A673 (cell line): ENCODE measurements at regions not wholly inside any gene's neighbourhood (a gene's known extent, or its start where the extent isn't known, plus 50 kb on each side); places are given as distances from the start of the nearest gene placed in this dataset.
A peak's percentile ranks its signal among the peaks of the same experiment; 100 is the strongest.

Source experiments
- BruUV-seq: library from RNA; stranded (reverse); fragments of 400-500 nt; replicated peaks from 2 replicates; lab custom pipeline; 2021; lab: Mats Ljungman, UMichigan
- CTCF ChIA-PET: fragments of 300-600 bp; sonication (Branson Sonifier 250); formaldehyde crosslinking; loops from one replicate; lab custom pipeline; 2022; ENCODE audit warnings: antibody characterized with exemption; lab: Charles Lee
- POLR2A ChIA-PET: fragments of 300-600 bp; sonication (Branson Sonifier 250); formaldehyde crosslinking; loops from one replicate; lab custom pipeline; 2022; ENCODE audit warnings: antibody characterized with exemption; ENCODE audit not compliant: low non-redundant PET; lab: Charles Lee
- DNase-seq: peaks from one replicate; pipeline ENCODE4 v3.0.0-alpha.2; 2015; ENCODE audit warnings: low spot score
- H3K27ac ChIP-seq: fragments of 200-600 bp; sonication (generic); 2 replicates; pipeline ENCODE4 v1.5.1; 2016; ENCODE audit warnings: mixed run types, low read depth, mild to moderate bottlenecking, mixed read lengths, antibody characterized with exemption, low read length; ENCODE audit not compliant: poor library complexity, severe bottlenecking
- H3K27me3 ChIP-seq: fragments of 200-600 bp; sonication (generic); replicated peaks from 2 replicates; pipeline ENCODE4 v1.6.1; 2017; ENCODE audit warnings: mixed run types, low read depth, mild to moderate bottlenecking, mixed read lengths, antibody characterized with exemption, low read length; ENCODE audit not compliant: insufficient read depth, poor library complexity
- H3K36me3 ChIP-seq: fragments of 200-600 bp; sonication (generic); 2 replicates; pipeline ENCODE4 v1.6.1; 2016; ENCODE audit warnings: mixed run types, mild to moderate bottlenecking, mixed read lengths, antibody characterized with exemption, low read length; ENCODE audit not compliant: insufficient read depth, poor library complexity, severe bottlenecking
- H3K4me1 ChIP-seq: fragments of 200-600 bp; sonication (generic); 2 replicates; pipeline ENCODE4 v1.6.1; 2017; ENCODE audit warnings: mixed run types, mild to moderate bottlenecking, mixed read lengths, antibody characterized with exemption, low read length; ENCODE audit not compliant: insufficient read depth, poor library complexity, severe bottlenecking
- H3K4me3 ChIP-seq: fragments of 200-600 bp; sonication (generic); 2 replicates; pipeline ENCODE4 v1.5.1; 2016; ENCODE audit warnings: low read depth, mixed run types, mild to moderate bottlenecking, mixed read lengths, low read length; ENCODE audit not compliant: poor library complexity, severe bottlenecking
- H3K9me3 ChIP-seq: fragments of 200-600 bp; sonication (generic); 2 replicates; pipeline ENCODE4 v1.6.1; 2016; ENCODE audit warnings: mixed run types, low read depth, mild to moderate bottlenecking, mixed read lengths, antibody characterized with exemption, low read length; ENCODE audit not compliant: poor library complexity, severe bottlenecking
- EZH2 ChIP-seq: fragments of 200-600 bp; sonication (generic); IDR thresholded peaks from 2 replicates; pipeline ENCODE4 v1.6.1; 2017; ENCODE audit warnings: borderline replicate concordance, low read depth, mild to moderate bottlenecking, mixed read lengths, antibody characterized with exemption, low read length; ENCODE audit not compliant: poor library complexity, severe bottlenecking
- intact Hi-C: fragments of 100-400 bp; cut with micrococcal nuclease; formaldehyde crosslinking; loops from one replicate; pipeline ENCODE4 v1.10.0; 2022; ENCODE audit not compliant: unreplicated experiment
- TF ChIP-seq, protein P1 (sequence below): fragments of 300-800, 200-600 bp; sonication (generic); conservative IDR thresholded peaks from 2 replicates; pipeline ENCODE4 v1.5.1; 2017; ENCODE audit warnings: low read depth, mild to moderate bottlenecking, antibody characterized with exemption, low read length, moderate library complexity, mixed read lengths

DNA sequence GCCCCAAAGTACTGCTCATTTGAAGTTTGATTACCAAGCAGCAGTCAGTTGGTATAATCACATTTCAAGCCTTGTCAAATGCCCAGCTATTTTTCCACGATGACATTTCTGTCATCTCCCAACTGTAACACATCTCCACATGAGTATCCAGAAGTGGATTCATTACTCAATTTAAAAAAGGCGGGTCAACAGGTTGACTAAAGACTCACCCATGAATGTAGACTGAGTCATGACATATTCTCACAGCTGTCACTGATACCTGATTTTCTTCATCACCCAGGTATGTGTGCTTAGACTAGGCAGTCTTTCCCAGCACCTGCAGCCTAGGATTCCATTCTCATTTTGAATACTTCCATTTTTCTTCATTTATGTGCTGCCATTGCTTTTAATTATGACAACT, 75.1 kb upstream of the DBX2 start:
- no peak overlapping the region for H3K4me3 ChIP-seq
- ChIA-PET POLR2A (no interaction called here), CTCF (no interaction called here)
- peaks cover 5% of the 10 kb centered on the region for H3K4me1 ChIP-seq
- H3K9me3 ChIP-seq: no peaks in the 10 kb centered on the region
- no peak overlapping the region for H3K27ac ChIP-seq
- no peaks in the 10 kb centered on the region for H3K27me3 ChIP-seq
- DNase-seq: no peak
- BruUV-seq: no TSS peak
- no peaks in the 10 kb centered on the region for H3K36me3 ChIP-seq
- TF ChIP-seq EZH2: no peak
- TF ChIP-seq, protein P1, sequence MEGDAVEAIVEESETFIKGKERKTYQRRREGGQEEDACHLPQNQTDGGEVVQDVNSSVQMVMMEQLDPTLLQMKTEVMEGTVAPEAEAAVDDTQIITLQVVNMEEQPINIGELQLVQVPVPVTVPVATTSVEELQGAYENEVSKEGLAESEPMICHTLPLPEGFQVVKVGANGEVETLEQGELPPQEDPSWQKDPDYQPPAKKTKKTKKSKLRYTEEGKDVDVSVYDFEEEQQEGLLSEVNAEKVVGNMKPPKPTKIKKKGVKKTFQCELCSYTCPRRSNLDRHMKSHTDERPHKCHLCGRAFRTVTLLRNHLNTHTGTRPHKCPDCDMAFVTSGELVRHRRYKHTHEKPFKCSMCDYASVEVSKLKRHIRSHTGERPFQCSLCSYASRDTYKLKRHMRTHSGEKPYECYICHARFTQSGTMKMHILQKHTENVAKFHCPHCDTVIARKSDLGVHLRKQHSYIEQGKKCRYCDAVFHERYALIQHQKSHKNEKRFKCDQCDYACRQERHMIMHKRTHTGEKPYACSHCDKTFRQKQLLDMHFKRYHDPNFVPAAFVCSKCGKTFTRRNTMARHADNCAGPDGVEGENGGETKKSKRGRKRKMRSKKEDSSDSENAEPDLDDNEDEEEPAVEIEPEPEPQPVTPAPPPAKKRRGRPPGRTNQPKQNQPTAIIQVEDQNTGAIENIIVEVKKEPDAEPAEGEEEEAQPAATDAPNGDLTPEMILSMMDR: no peak
- intact Hi-C loops: no loop called here

DNA sequence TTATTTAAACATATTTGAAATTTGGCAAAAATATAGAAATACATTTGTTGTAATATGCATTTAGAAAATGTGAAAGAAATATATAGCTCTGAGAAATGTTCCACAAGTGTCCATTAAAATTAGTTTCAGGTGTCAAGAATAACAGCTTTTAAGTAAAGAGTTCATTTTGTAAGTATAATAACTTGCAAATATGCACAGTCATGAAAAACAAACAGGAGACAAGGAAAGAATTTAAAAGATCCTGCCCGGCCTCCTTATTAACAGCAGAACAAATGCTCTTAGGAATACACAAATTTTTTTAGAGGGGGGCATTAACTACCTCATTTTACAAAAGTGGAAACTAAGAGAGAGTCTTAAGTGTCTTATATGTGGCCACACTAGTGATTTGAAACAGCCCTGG, 77.7 kb upstream of the DBX2 start:
- TF ChIP-seq EZH2: no peak
- TF ChIP-seq, protein P1: no peak
- Histone ChIP-seq H3K9me3 (no peaks in the 10 kb centered on the region), H3K27ac (no peak overlapping the region), H3K4me3 (no peak overlapping the region), H3K4me1 (no peaks in the 10 kb centered on the region), H3K27me3 (no peaks in the 10 kb centered on the region), H3K36me3 (no peaks in the 10 kb centered on the region)
- intact Hi-C loops: no loop called here
- no peak for DNase-seq
- ChIA-PET CTCF (no interaction called here), POLR2A (no interaction called here)
- no TSS peak for BruUV-seq

DNA sequence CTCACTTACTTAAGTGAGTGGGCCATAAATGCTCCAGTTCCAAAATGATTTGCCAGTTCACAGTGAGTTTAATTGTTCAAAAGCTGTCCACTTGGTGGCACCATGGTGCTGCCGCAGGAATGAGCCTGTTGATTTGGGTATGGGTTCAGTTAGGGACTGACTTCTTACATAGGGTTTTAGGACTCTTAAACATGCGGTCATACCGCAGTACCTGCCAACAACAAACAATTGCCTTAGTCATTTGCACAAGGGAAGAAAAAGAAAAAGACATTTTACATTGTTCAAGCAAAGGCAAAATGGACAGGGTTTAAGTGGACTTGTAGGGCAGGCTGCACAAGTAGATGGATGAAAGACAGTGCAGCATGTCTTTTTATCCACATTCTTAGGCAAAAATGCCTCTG, 80.0 kb upstream of the DBX2 start:
- peak; percentile 84 for DNase-seq
- BruUV-seq: no TSS peak
- Histone ChIP-seq H3K4me1 (no peaks in the 10 kb centered on the region), H3K27me3 (no peaks in the 10 kb centered on the region), H3K36me3 (no peaks in the 10 kb centered on the region), H3K4me3 (no peak overlapping the region), H3K27ac (no peak overlapping the region), H3K9me3 (no peaks in the 10 kb centered on the region)
- CTCF ChIA-PET: interaction anchor here (1.2 kb wide), 1 partner anchor 257 kb away, joined by 4 read pairs; no protein-coding TSS in a partner anchor
- intact Hi-C loops: loop anchor here (10.0 kb wide), 1 partner anchor 784 kb away; no protein-coding TSS in a partner anchor
- POLR2A ChIA-PET: no interaction called here
- TF ChIP-seq EZH2: no peak
- TF ChIP-seq, protein P1: peak; percentile 85
